Left cardiac atrium (tissue), 4 donors: ENCODE measurements at regions not wholly inside any gene's neighbourhood (a gene's known extent, or its start where the extent isn't known, plus 50 kb on each side); places are given as distances from the start of the nearest gene placed in this dataset.
"Not testable (repeated sequence)": the region's sequence is repeated elsewhere in the genome, so short reads cannot be mapped to it uniquely, and the experiment has no call there.

Experiments used
- ATAC-seq, 2 donors: fragments of 200-7000 bp; cut with Tn5 transposase; one replicate each; pipeline ENCODE4 v1.9.1; 2020; ENCODE audit warnings: mild to moderate bottlenecking in 2 of 2, moderate library complexity in 2 of 2
- DNase-seq: peaks from one replicate; pipeline ENCODE4 v3.0.0-alpha.2; 2020
- intact Hi-C, 2 donors: fragments of 100-400 bp; cut with DNase I; formaldehyde crosslinking; loops; one replicate each; pipeline versions ENCODE4 v1.14.1 to v1.15.1; 2022 to 2023
- donor health status: DM: no; HTN: yes; CAD: no.
- donor health status: DM: no; HTN: yes; CAD: no; lungs with severe emphysema.
- donor health status: DM: yes; HTN: yes; CAD: no.
- donor health status: Dilated cardiomyopathy.

GRCh38 chr6:141916682-141917505 lies 215.8 kb upstream of the GJE1 start:
- ATAC-seq, intact Hi-C loops, DNase-seq: not testable (repeated sequence)

DNA sequence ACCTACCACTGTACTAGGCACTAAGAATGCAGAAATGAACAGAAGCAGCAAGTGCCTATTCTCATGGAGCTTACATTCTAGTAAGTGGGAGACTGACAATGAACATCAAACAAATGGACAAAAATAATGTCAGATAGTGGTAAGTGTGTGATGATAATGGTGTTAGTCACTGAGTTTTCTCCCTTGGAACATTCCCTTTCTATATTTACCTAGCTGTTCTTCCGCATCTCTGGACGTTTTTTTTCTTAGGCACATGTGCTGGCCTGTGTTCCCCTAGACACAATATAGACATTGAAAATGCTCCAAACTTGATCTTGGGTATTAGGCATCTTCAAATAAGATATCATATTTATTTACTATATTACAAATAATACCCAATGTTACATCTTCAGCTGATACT lies 218.1 kb upstream of the GJE1 start:
- intact Hi-C loops, result no loop called here
- ATAC-seq (no peak), DNase-seq (no peak)

DNA sequence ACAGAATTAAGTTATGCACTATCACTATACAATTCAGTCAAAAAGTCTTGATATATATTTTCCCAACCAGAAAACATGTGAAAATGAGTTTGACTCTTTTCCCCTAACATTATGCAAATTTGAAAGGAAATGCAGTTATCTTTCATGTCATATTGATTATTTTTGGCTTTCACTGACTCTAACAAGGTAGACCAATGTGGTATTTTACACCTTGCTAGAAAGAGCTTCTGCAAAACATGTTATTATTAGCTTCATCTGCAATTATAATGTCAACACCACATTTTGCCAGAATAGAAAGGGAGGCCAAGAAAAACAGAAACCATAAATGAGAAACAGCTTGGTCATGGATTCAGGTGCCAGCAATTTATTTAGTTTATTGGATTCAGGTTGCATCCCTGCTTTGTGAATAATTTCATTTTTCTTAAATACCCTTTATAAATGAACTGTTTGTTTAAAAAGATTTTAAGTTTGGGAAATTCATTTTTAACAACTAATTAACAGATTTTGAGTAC lies 226.1 kb upstream of the GJE1 start:
- intact Hi-C loops, result no loop called here
- ATAC-seq (no peak), DNase-seq (no peak)

DNA sequence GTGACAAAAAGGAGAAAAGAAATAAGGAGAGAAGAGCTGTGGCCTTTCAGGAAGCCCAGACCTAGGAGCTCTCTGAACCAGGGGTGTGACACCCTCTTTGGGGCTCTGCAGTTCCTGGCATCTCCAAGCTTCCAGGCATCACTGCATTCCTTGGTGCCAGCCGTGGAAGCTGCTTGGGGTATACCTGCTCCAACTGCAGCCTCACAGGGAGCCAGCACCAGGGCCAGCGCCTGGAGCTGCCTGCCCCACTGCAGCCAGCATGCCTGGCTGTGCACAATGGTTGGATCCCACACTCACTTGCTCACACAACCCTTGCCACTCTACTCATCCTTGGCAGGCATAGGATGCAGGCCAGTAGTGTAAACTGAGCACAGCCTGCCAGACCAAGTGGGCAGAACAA lies 242.1 kb upstream of the GJE1 start:
- DNase-seq, result no peak
- intact Hi-C loops, result no loop called here
- no peak for ATAC-seq

DNA sequence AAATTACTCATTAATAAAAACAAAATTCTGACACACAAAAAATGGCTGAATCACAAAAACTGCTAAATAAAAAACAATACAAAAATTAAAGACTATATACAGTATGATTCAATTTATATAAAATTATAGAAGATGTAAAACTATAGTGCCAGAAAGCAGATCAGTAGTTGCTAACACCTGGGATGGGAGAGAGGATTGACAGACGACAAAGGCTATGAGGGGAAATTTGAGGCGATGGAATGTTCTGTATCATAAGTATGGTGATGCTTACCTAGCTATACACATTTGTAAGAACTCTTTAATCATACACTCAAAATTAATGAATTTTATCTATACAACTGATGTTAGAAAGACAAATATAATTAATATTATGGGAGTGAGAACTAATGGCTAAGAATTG lies 247.9 kb upstream of the GJE1 start:
- DNase-seq, result no peak
- intact Hi-C loops, result no loop called here
- no peak for ATAC-seq

DNA sequence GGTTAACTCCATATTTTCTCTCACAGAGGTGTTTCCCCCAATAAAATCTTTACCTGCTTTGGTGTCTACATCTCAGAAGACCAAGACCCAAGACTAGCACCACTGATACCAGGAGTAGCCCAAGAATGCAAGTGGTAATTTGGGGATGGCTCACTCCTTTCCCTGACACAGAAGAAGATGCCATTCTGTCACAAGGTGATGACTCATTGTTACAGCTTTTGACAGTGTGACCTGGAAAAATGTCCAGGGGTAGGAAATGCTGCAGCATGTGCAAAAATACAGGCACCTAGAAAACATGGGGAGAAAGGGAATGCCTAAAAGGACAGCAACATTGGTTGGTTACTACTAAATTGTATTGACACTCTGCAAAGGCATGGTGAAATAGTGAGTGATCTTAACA lies 254.0 kb upstream of the GJE1 start:
- no peak for DNase-seq
- no peak for ATAC-seq
- intact Hi-C loops, result no loop called here

- ATAC-seq (no peak), DNase-seq (no peak)
- intact Hi-C loops, result no loop called here
Observed at GRCh38 chr6:141877275-141877983, 255.3 kb upstream of the GJE1 start.

DNA sequence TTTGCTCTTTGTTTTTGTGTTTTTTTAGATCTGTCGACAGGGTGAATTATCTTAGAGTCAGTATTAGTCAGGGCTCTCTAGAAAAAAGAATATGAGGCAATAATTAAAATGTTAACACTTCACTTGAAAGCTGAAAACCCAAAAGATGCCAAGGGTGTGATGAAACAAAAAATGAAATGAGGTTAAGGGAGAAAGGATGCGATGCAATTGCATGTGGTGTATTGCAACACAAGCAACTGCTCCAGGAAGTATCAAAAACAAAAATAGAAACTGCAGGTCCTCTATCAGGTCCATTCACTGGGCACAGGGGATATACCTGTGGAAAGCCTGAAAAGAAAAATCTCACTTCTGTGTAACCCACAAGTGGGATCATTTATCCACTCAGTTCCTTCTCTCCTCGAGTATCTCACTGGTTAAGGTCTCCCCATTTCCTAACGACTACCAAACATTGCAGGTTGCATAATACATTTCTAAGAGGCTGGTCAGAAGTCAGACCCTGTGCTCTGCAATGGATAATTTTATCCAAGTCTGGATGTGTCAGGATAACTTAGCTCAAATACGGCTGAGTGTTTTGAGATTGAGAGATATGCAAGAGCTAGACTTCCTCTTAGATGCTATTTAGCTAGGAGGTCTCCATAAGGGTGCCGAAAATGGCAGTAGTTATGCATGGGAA lies 257.7 kb upstream of the GJE1 start:
- no peak for DNase-seq
- peak; percentile 87 for ATAC-seq
- intact Hi-C loops, result no loop called here

GRCh38 chr6:141869509-141869908 lies 263.2 kb upstream of the GJE1 start:
- DNase-seq, intact Hi-C loops: not testable (repeated sequence)

GRCh38 chr6:141867767-141868166 lies 265.0 kb upstream of the GJE1 start:
- DNase-seq, result no peak
- intact Hi-C loops, result no loop called here
- ATAC-seq, result no peak

More at GRCh38 chr6:141869509-141869908, 263.2 kb upstream of the GJE1 start:
- ATAC-seq, result not testable (repeated sequence)

DNA sequence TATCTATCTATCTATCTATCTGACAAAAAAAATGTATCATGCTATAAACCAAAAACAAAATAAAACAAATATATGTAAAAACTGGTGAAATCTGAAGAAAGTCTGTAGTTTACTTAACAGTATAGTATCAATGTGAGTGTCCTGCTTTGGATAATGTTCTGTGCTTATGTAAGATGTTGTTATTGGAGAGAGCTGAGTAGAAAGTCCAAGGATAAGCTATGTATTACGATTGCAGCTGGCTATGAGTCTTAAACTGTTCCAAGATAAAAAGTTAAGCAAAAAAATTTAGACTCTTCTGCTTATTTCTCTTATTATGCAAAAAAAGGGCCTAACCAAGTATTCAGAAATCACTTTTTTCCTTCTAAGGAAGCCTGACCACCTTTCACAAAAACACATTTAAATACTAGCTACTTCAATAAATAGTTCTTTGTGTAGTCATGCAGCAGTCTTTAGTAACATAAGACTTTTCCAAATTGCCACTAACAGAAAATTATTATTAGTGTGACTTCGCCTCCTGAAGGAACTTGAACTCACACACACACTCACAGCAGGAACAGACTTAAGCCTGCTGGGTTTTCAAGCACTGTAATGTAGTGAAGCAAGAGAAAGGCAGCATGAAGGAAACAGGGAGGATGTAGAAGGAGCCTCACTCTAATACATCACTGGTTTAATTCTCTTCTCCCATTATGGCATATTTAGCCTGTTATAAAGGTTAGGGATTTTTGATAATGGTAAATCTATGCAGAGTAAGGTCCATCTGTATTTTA lies 265.8 kb upstream of the GJE1 start:
- ATAC-seq (peak in 1 of 2 donors; percentile 71), DNase-seq (no peak)
- intact Hi-C loops, result no loop called here

DNA sequence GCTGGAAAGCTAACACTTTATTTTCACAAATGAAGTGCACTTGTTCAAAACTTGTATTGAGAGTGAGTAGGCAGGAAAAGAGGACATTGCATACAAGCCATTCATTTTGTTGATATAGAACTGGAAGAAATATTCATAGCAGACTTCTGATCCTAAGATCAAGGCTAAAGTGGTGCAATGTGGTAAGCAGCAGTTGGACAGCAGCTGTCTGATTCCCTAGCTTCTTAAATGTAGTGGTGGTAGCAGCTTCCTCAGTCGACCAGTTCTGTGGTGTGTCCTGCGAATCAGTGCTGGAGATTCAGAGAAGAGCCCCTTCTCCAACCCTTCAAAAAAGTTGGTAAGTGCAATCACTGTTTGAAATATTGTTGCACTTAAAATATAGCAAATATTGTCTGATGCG lies 281.7 kb upstream of the GJE1 start:
- ATAC-seq (no peak), DNase-seq (no peak)
- intact Hi-C loops, result no loop called here

DNA sequence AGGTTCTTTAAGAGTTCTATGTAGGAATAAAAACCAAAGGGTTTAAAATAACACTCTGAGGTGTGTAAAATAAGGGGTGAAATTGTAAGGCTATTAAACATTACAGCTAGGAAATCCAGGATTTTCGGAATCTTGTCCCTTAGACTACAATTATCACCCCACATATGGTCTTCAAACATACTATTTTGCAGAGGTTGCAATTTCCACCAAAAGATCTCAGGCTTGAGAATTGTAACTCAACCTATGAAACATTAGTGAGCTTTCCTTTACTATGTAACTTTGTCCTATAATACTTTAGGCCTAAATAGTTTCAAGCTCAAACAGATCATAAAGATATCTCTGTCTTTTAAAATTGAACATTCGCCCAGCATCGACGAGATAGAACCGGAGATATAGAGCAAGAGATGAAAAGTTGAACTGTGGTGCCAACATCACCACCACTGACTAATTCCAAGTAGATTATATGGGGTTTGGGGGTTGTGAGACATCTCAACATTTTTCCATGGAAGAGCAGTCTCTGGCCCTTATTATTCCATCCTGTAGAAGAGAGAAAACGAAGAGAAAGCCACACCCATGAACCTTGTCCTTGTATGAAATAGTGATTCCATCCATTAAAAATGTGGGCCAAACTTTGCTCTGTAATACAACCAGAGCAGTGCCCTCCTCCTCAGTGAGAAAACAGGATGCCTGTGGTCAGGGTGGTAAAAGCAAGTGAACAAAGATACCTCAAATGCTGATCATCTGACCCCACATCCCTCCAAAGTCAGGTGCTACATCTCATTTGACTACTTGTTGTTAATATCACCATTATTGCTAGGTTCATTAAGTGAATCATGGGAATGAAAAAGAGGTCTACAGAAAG lies 284.5 kb upstream of the GJE1 start:
- DNase-seq (no peak), ATAC-seq (peak in 1 of 2 donors; percentile 38)
- intact Hi-C loops, result no loop called here

GRCh38 chr6:141846639-141847038 lies 286.1 kb upstream of the GJE1 start:
- DNase-seq (no peak), ATAC-seq (no peak)
- intact Hi-C loops, result no loop called here

GRCh38 chr6:141843178-141843834 lies 289.4 kb upstream of the GJE1 start:
- DNase-seq, result no peak
- ATAC-seq, result no peak
- intact Hi-C loops, result no loop called here

DNA sequence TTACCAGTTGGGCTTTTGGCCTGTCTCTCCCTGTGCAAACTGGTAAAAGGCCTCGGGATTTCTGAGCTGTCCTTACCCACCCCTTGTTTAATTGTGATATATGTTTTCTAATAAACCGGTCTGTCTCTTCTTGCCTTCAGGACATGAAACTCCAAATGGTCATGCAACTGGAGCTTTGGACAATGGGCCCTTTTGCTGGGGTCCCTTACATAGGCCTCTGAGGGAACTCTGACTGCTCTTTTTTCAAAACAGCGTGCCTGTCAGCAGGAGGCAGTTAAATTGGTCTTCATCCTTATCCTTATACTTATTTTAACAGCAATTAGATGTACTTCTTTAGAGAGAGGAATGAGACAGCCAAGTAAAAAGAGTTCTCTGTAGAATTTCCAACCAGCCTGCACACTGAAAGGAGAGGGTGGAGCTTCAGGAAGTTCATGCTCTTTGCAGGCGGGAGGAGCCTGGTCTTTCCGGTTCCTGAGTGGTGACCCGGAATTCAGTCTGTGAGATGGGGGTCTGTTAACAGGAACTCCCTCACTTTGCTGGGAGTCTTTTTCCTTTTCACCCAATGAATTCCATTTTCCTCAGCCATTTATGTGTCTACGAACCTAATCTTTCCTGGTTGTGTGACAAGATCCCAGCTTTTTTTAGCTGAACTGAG lies 299.6 kb upstream of the GJE1 start:
- DNase-seq (no peak), ATAC-seq (no peak)
- intact Hi-C loops, result no loop called here

DNA sequence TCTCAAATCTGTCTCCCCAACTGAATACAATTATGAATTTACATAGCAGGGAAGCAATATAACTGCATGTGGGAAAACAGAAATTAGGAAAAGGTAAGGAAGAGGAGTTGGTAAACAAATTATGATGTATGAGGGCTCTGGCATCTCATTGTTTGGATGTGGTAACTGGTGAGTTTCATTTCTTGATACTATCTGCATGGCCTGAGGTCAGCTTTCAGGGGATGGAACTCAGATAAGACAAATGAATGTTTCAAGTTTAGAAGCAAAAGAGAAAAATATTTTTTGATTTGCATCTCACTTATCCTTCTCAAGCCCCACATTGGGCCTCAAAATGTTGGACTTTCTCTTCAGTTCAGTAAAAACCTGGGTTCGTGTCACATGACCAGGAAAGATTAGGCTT lies 302.2 kb upstream of the GJE1 start:
- intact Hi-C loops, result no loop called here
- no peak for DNase-seq
- ATAC-seq, result no peak
